DND-41 (cell line): ENCODE measurements at regions not wholly inside any gene's neighbourhood (a gene's known extent, or its start where the extent isn't known, plus 50 kb on each side); places are given as distances from the start of the nearest gene placed in this dataset.

ENCODE experiments used
- ATAC-seq: fragments of 200-7000 bp; cut with Tn5 transposase; 3 replicates; pipeline ENCODE4 v1.9.1; 2021; ENCODE audit warnings: low read depth; ENCODE audit not compliant: insufficient read depth
- DNase-seq: peaks from one replicate; pipeline ENCODE4 v3.0.0-alpha.2; 2020
- H2AFZ ChIP-seq: 2 replicates; pipeline ENCODE4 v1.6.0; 2012; ENCODE audit warnings: low read depth, low read length
- H3K27ac ChIP-seq: 2 replicates; pipeline ENCODE4 v1.5.1; 2012; ENCODE audit warnings: low read length, inconsistent platforms
- H3K27me3 ChIP-seq: fragments of 200-600 bp; sonication (generic); 2 replicates; pipeline ENCODE4 v1.6.0; 2012; ENCODE audit warnings: low read length, mild to moderate bottlenecking, inconsistent platforms; ENCODE audit not compliant: insufficient read depth, poor library complexity
- H3K36me3 ChIP-seq: 2 replicates; pipeline ENCODE4 v1.5.1; 2012; ENCODE audit warnings: low read length, inconsistent platforms; ENCODE audit not compliant: insufficient read depth
- H3K4me1 ChIP-seq: 2 replicates; pipeline ENCODE4 v1.5.1; 2012; ENCODE audit warnings: mild to moderate bottlenecking, low read length; ENCODE audit not compliant: insufficient read depth
- H3K4me2 ChIP-seq: 2 replicates; pipeline ENCODE4 v1.6.0; 2012; ENCODE audit warnings: mild to moderate bottlenecking, moderate library complexity, low read length, inconsistent platforms; ENCODE audit not compliant: insufficient read depth
- H3K4me3 ChIP-seq, 2 experiments: fragments of 200-600 bp in 1 of 2; shearing (Covaris generic) in 1 of 2; 2 replicates each; pipeline ENCODE4 v1.5.1; 2012 to 2016; ENCODE audit warnings: inconsistent platforms in 2 of 2, low read length in 2 of 2, mild to moderate bottlenecking in 2 of 2, low read depth in 1 of 2, moderate library complexity in 1 of 2
- H3K79me2 ChIP-seq: 2 replicates; pipeline ENCODE4 v1.6.0; 2012; ENCODE audit warnings: low read length, inconsistent platforms; ENCODE audit not compliant: insufficient read depth
- H3K9ac ChIP-seq: 2 replicates; pipeline ENCODE4 v1.6.0; 2012; ENCODE audit warnings: low read depth, mild to moderate bottlenecking, inconsistent platforms, low read length, moderate library complexity
- H3K9me3 ChIP-seq: 2 replicates; pipeline ENCODE4 v1.5.1; 2012; ENCODE audit warnings: low read length, moderate library complexity, mild to moderate bottlenecking, inconsistent platforms; ENCODE audit not compliant: insufficient read depth, severe bottlenecking
- H4K20me1 ChIP-seq: 2 replicates; pipeline ENCODE4 v1.6.0; 2012; ENCODE audit warnings: low read length; ENCODE audit not compliant: insufficient read depth
- EZH2 ChIP-seq: IDR thresholded peaks from 3 replicates; pipeline ENCODE4 v1.6.1; 2012; ENCODE audit warnings: borderline replicate concordance, low read depth, mild to moderate bottlenecking, moderate library complexity, low read length, inconsistent platforms; ENCODE audit not compliant: severe bottlenecking
- TF ChIP-seq, protein P1 (sequence below): IDR thresholded peaks from 2 replicates; pipeline ENCODE4 v1.5.1; 2012; ENCODE audit warnings: borderline replicate concordance, low read length, moderate library complexity, mild to moderate bottlenecking; ENCODE audit not compliant: poor library complexity, severe bottlenecking; ENCODE audit errors: extremely low read depth

DNA sequence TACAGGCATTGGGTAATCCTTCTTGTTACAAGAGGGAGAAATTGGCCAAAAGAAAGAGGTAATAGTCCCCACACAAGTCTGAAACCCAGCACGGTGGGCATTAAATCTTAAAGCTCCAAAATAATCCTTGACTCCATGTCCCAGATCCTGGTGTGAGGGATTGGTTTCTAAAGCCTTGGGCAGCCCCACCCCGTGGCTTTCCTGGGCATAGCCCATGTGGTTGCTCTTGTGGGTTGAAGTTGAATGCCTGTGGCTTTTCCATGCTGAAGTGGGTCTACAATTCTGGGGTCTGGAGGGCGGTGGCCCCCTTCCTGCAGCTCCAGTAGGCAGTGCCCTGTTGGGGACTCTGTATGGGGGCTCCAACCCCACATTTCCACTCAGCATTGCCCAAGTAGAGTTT lies 91.8 kb upstream of the LARP1 start:
- H3K79me2 ChIP-seq = no peaks in the 10 kb centered on the region
- no peaks in the 10 kb centered on the region for H3K36me3 ChIP-seq
- ATAC-seq (no peak), DNase-seq (no peak)
- H3K4me3 ChIP-seq = no peak overlapping the region
- no peak overlapping the region for H3K27ac ChIP-seq
- no peak for TF ChIP-seq EZH2
- TF ChIP-seq, protein P1, sequence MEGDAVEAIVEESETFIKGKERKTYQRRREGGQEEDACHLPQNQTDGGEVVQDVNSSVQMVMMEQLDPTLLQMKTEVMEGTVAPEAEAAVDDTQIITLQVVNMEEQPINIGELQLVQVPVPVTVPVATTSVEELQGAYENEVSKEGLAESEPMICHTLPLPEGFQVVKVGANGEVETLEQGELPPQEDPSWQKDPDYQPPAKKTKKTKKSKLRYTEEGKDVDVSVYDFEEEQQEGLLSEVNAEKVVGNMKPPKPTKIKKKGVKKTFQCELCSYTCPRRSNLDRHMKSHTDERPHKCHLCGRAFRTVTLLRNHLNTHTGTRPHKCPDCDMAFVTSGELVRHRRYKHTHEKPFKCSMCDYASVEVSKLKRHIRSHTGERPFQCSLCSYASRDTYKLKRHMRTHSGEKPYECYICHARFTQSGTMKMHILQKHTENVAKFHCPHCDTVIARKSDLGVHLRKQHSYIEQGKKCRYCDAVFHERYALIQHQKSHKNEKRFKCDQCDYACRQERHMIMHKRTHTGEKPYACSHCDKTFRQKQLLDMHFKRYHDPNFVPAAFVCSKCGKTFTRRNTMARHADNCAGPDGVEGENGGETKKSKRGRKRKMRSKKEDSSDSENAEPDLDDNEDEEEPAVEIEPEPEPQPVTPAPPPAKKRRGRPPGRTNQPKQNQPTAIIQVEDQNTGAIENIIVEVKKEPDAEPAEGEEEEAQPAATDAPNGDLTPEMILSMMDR = no peak
- no peaks in the 10 kb centered on the region for H4K20me1 ChIP-seq
- no peak overlapping the region for H2AFZ ChIP-seq
- H3K9ac ChIP-seq = no peak overlapping the region
- no peak overlapping the region for H3K4me2 ChIP-seq
- no peaks in the 10 kb centered on the region for H3K27me3 ChIP-seq
- no peaks in the 10 kb centered on the region for H3K4me1 ChIP-seq
- peaks cover 13% of the 10 kb centered on the region for H3K9me3 ChIP-seq

DNA sequence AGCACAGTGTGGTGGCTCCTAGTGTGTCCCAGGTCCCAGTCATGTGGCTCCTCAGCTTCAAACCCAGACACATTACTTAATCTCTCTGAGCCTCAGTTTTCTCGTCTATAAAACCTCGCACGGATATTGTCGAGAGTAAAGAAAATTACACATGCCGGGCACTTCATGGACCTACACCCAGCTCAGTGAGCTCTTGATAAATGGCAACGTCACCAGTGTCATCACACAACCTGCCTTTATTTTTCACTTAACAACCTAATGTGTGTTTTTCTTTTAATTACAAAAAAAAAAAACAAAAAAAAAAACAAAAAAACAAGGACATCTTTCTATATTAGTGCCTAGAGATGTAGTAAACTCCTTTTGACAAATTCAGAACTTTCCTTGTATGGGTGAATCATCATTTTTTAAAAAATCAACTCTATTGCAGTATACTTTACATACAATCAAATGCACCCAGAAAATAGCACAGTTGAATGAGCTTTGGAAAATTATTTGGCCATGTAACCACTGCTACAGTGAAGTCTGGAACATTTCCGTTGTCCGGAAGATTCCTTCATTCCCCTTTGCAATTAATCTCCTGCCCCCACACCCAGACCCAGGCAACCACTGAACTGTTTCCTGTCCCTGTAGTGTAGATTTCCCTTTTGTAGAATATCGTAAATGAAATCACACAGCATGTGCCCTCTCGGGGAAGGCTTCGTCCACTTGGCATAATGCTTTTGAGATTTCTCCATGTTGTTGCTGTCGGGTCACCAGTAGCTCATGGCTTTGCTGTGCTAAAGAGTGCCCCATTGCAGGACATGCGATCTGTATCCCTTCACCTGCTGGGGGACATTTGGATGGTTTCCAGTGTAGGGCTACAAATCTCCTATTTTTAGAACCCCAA lies 100.4 kb upstream of the LARP1 start:
- no peaks in the 10 kb centered on the region for H3K9me3 ChIP-seq
- H3K27ac ChIP-seq = no peak overlapping the region
- no peaks in the 10 kb centered on the region for H3K36me3 ChIP-seq
- no peak overlapping the region for H3K4me3 ChIP-seq
- DNase-seq = no peak
- TF ChIP-seq, protein P1 = no peak
- no peak for TF ChIP-seq EZH2
- no peak overlapping the region for H3K4me2 ChIP-seq
- H3K79me2 ChIP-seq = no peaks in the 10 kb centered on the region
- no peaks in the 10 kb centered on the region for H3K4me1 ChIP-seq
- H3K27me3 ChIP-seq = no peaks in the 10 kb centered on the region
- H2AFZ ChIP-seq = no peak overlapping the region
- no peak overlapping the region for H3K9ac ChIP-seq
- H4K20me1 ChIP-seq = no peaks in the 10 kb centered on the region
- ATAC-seq = no peak

DNA sequence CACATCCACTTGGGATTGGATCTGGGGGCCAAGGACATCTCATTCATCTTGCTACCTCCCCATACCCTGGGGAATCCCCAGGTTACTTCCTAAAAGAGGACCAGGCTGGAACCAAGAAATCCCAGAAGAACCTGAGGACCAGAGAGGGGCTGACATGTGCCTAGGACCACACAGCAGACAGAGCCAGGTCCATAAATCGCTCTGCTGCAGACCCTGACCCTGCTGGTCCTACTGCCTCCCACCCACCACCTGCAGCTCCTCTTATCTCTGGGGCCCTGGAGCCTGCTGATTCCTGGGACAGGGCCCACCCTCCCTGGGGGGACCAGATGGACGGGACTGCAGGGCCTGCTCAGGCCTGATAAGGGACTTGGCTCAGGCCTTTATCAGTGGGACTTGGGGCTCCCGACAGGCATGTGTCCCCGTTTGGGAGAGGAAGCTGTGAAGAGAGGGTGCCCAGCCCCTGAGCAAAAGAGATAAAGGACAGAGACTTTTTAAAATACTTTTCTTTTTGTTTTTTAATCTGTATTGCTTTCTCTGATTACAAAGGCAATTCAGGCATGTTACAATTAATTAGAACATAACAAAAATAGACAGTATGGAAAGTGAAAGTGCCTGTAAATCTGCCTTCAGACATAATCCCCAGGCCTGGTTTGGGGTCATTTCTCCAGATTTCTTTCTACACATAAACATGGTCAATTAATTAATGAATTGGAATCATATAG lies 101.3 kb upstream of the LARP1 start:
- Histone ChIP-seq H3K79me2 (no peaks in the 10 kb centered on the region), H3K36me3 (no peaks in the 10 kb centered on the region), H3K27me3 (no peaks in the 10 kb centered on the region), H3K4me1 (no peaks in the 10 kb centered on the region), H3K4me3 (no peak overlapping the region), H2AFZ (no peak overlapping the region), H3K9ac (no peak overlapping the region), H4K20me1 (no peaks in the 10 kb centered on the region), H3K27ac (no peak overlapping the region), H3K9me3 (no peaks in the 10 kb centered on the region), H3K4me2 (no peak overlapping the region)
- ATAC-seq (no peak), DNase-seq (no peak)
- TF ChIP-seq, protein P1 = no peak
- no peak for TF ChIP-seq EZH2
